ENCODE measurements at regions not wholly inside any gene's neighbourhood (a gene's known extent, or its start where the extent isn't known, plus 50 kb on each side); places are given as distances from the start of the nearest gene placed in this dataset.

- H3K4me1 ChIP-seq (ENCODE audit: control insufficient read depth in 1 of 2, insufficient read depth in 2 of 2, low read length in 2 of 2), result no peaks in the 10 kb centered on the region
- H3K4me2 ChIP-seq (replicated peaks; ENCODE audit: extremely low read depth, low read length, poor library complexity, severe bottlenecking), result no peak overlapping the region
- no peaks in the 10 kb centered on the region for H3K79me2 ChIP-seq (ENCODE audit: insufficient read depth, low read length)
- no peaks in the 10 kb centered on the region for H3K9me3 ChIP-seq (replicated peaks in 1 of 2; ENCODE audit: control insufficient read depth in 1 of 2, insufficient read depth in 1 of 2, low read length in 2 of 2)
- peak overlapping the region; percentile 8 for H2AFZ ChIP-seq (ENCODE audit: insufficient read depth, low read depth, low read length, poor library complexity, severe bottlenecking)
- Mint-ChIP-seq H3K9me3 (peaks cover 2 to 8% (median 3%) of the 10 kb centered on the region in 7 donors), H3K27ac (peak overlapping the region in 1 of 7 donors; percentile 35), H3K27me3 (ENCODE audit: low read depth in 3 of 3) (peaks cover 3 to 5% (median 4%) of the 10 kb centered on the region in 3 donors), H3K4me1 (no peaks in the 10 kb centered on the region), H3K36me3 (no peaks in the 10 kb centered on the region), H3K4me3 (no peak overlapping the region)
- no CpG with 5 or more reads among the region's 3 CpGs for WGBS (ENCODE audit: insufficient coverage)
- no peak overlapping the region for H3K9ac ChIP-seq (ENCODE audit: insufficient read depth, low read length, poor library complexity, severe bottlenecking)
- H4K20me1 ChIP-seq (ENCODE audit: insufficient read depth, low read length), result no peaks in the 10 kb centered on the region
- H3K27ac ChIP-seq (ENCODE audit: low read depth in 1 of 2, low read length in 2 of 2), result no peak overlapping the region
- no peak for DNase-seq
- TF ChIP-seq CTCF (IDR thresholded peaks at IDR 0.05), result no peak
- peaks cover 0 to 2% of the 10 kb centered on the region in 2 donors for H3K27me3 ChIP-seq (ENCODE audit: control insufficient read depth in 2 of 2, insufficient read depth in 2 of 2, low read length in 2 of 2)
- no peak overlapping the region for H3K4me3 ChIP-seq (replicated peaks in 1 of 3; ENCODE audit: low read depth in 2 of 3, low read length in 3 of 3)
- intact Hi-C loops (cut with micrococcal nuclease), result no loop called here
- H3K36me3 ChIP-seq (replicated peaks in 1 of 2; ENCODE audit: control insufficient read depth in 1 of 2, insufficient read depth in 2 of 2, low read length in 2 of 2), result no peaks in the 10 kb centered on the region
These were observed 136.8 kb downstream of the C4orf33 start for GRCh38 chr4:129232589-129233337.

GRCh38 chr4:129233691-129234090 lies 137.7 kb downstream of the C4orf33 start:
- Histone ChIP-seq H3K9ac (ENCODE audit: insufficient read depth, low read length, poor library complexity, severe bottlenecking) (no peak overlapping the region), H3K9me3 (replicated peaks in 1 of 2; ENCODE audit: control insufficient read depth in 1 of 2, insufficient read depth in 1 of 2, low read length in 2 of 2) (no peaks in the 10 kb centered on the region), H3K27ac (ENCODE audit: low read depth in 1 of 2, low read length in 2 of 2) (no peak overlapping the region), H3K4me1 (ENCODE audit: control insufficient read depth in 1 of 2, insufficient read depth in 2 of 2, low read length in 2 of 2) (no peaks in the 10 kb centered on the region), H3K27me3 (ENCODE audit: control insufficient read depth in 2 of 2, insufficient read depth in 2 of 2, low read length in 2 of 2) (peaks cover 0 to 2% of the 10 kb centered on the region in 2 donors), H3K36me3 (replicated peaks in 1 of 2; ENCODE audit: control insufficient read depth in 1 of 2, insufficient read depth in 2 of 2, low read length in 2 of 2) (no peaks in the 10 kb centered on the region), H3K4me2 (replicated peaks; ENCODE audit: extremely low read depth, low read length, poor library complexity, severe bottlenecking) (no peak overlapping the region), H4K20me1 (ENCODE audit: insufficient read depth, low read length) (no peaks in the 10 kb centered on the region), H2AFZ (ENCODE audit: insufficient read depth, low read depth, low read length, poor library complexity, severe bottlenecking) (no peak overlapping the region), H3K79me2 (ENCODE audit: insufficient read depth, low read length) (no peaks in the 10 kb centered on the region), H3K4me3 (replicated peaks in 1 of 3; ENCODE audit: low read depth in 2 of 3, low read length in 3 of 3) (no peak overlapping the region)
- no peaks in the 10 kb centered on the region for H3K4me1 Mint-ChIP-seq
- no peak overlapping the region for H3K27ac Mint-ChIP-seq
- H3K36me3 Mint-ChIP-seq, result no peaks in the 10 kb centered on the region
- H3K4me3 Mint-ChIP-seq, result no peak overlapping the region
- TF ChIP-seq CTCF (IDR thresholded peaks at IDR 0.05), result no peak
- peaks cover 2 to 8% (median 3%) of the 10 kb centered on the region in 7 donors for H3K9me3 Mint-ChIP-seq
- WGBS (ENCODE audit: insufficient coverage), result no CpG with 5 or more reads among the region's 1 CpG
- no peak for DNase-seq
- intact Hi-C loops (cut with micrococcal nuclease), result no loop called here
- peaks cover 3 to 5% (median 4%) of the 10 kb centered on the region in 3 donors for H3K27me3 Mint-ChIP-seq (ENCODE audit: low read depth in 3 of 3)
